ENCODE measurements at regions not wholly inside any gene's neighbourhood (a gene's known extent, or its start where the extent isn't known, plus 50 kb on each side); places are given as distances from the start of the nearest gene placed in this dataset.

GRCh38 chrX:17964871-17965270 is 103.8 kb upstream of the RAI2 start:
- TF ChIP-seq CTCF (IDR thresholded peaks at IDR 0.05) (no peak), ZFX (IDR thresholded peaks at IDR 0.05; ENCODE audit: borderline replicate concordance) (no peak)

Measured in 22Rv1 (cell line).